Common myeloid progenitor, CD34-positive (primary cell): ENCODE measurements at regions not wholly inside any gene's neighbourhood (a gene's known extent, or its start where the extent isn't known, plus 50 kb on each side); places are given as distances from the start of the nearest gene placed in this dataset.

Experiments used
- CTCF ChIA-PET: fragments of 350-600 bp; sonication (Branson Sonifier 250); formaldehyde crosslinking; loops from one replicate; lab custom pipeline; 2021; ENCODE audit warnings: antibody characterized with exemption; lab: Charles Lee
- POLR2A ChIA-PET: fragments of 350-600 bp; sonication (Branson Sonifier 250); formaldehyde crosslinking; loops from one replicate; lab custom pipeline; 2021; ENCODE audit warnings: antibody characterized with exemption; lab: Charles Lee
- DNase-seq, 3 donors: peaks; one replicate each; pipeline versions ENCODE4 v3.0.0 to v3.0.0-alpha.2; 2013
- H3K27ac ChIP-seq, 2 experiments: 1 replicate in 1 of 2; 2 replicates in 1 of 2; pipeline ENCODE4 v1.7.0; 2013; ENCODE audit warnings: inconsistent platforms in 2 of 2, low read length in 2 of 2, mild to moderate bottlenecking in 2 of 2, low read depth in 1 of 2, moderate library complexity in 1 of 2; ENCODE audit not compliant: severe bottlenecking in 2 of 2, insufficient read depth in 1 of 2, poor library complexity in 1 of 2
- H3K27me3 ChIP-seq, 5 experiments: replicated peaks in 2 of 5; 1 replicate in 3 of 5; 2 replicates in 2 of 5; pipeline versions ENCODE4 v1.6.1 to v1.7.0; 2013; ENCODE audit warnings: low read length in 4 of 5, mild to moderate bottlenecking in 2 of 5, moderate library complexity in 2 of 5, inconsistent platforms in 1 of 5; ENCODE audit not compliant: insufficient read depth in 5 of 5, control insufficient read depth in 4 of 5
- H3K36me3 ChIP-seq, 4 experiments: 1 replicate in 2 of 4; 2 replicates in 2 of 4; pipeline versions ENCODE4 v1.6.1 to v1.7.0; 2013; ENCODE audit warnings: low read length in 3 of 4, control low read depth in 1 of 4, mild to moderate bottlenecking in 1 of 4; ENCODE audit not compliant: control insufficient read depth in 4 of 4, insufficient read depth in 4 of 4
- H3K4me1 ChIP-seq, 4 experiments: 1 replicate in 3 of 4; 2 replicates in 1 of 4; pipeline versions ENCODE4 v1.6.1 to v1.7.1; 2013; ENCODE audit warnings: low read length in 3 of 4, mild to moderate bottlenecking in 3 of 4, control low read depth in 1 of 4, inconsistent platforms in 1 of 4, moderate library complexity in 1 of 4; ENCODE audit not compliant: control insufficient read depth in 4 of 4, insufficient read depth in 4 of 4; ENCODE audit errors: control extremely low read depth in 1 of 4
- H3K4me3 ChIP-seq, 7 experiments: 1 replicate in 4 of 7; 2 replicates in 3 of 7; pipeline versions ENCODE4 v1.5.1 to v1.7.0; 2013; ENCODE audit warnings: mild to moderate bottlenecking in 7 of 7, low read length in 6 of 7, moderate library complexity in 6 of 7, inconsistent platforms in 2 of 7, low read depth in 2 of 7, control low read depth in 1 of 7; ENCODE audit not compliant: insufficient read depth in 4 of 7, control insufficient read depth in 1 of 7; ENCODE audit errors: extremely low read depth in 1 of 7
- H3K9me3 ChIP-seq, 5 experiments: 1 replicate in 4 of 5; 2 replicates in 1 of 5; pipeline versions ENCODE4 v1.6.1 to v1.7.1; 2013; ENCODE audit warnings: low read length in 4 of 5, mild to moderate bottlenecking in 2 of 5, inconsistent platforms in 1 of 5, low read depth in 1 of 5, moderate library complexity in 1 of 5; ENCODE audit not compliant: control insufficient read depth in 4 of 5, insufficient read depth in 2 of 5; ENCODE audit errors: control extremely low read depth in 1 of 5
- WGBS: methylation state at CpG from one replicate; pipeline ENCODE4 v1.1.5; 2013; ENCODE audit not compliant: insufficient coverage; 5-methylcytosine and 5-hydroxymethylcytosine counted together

GRCh38 chr2:172294983-172295382 lies 132.4 kb upstream of the ITGA6 start:
- Histone ChIP-seq H3K36me3 (no peaks in the 10 kb centered on the region), H3K4me1 (peaks cover 0 to 31% (median 15%) of the 10 kb centered on the region in 4 experiments), H3K27ac (no peak overlapping the region), H3K9me3 (no peaks in the 10 kb centered on the region), H3K27me3 (no peaks in the 10 kb centered on the region), H3K4me3 (no peak overlapping the region)
- ChIA-PET CTCF (interaction anchor here (0.7 to 1.3 kb wide), 4 partner anchors 11 to 167 kb away, joined by 3 to 4 read pairs (median 3); no protein-coding TSS in a partner anchor), POLR2A (interaction anchor here (0.6 kb wide), 1 partner anchor 61 kb away, joined by 4 read pairs; no protein-coding TSS in a partner anchor)
- 100% methylated on average over 1 of the region's 1 CpG for WGBS
- no peak for DNase-seq

GRCh38 chr2:172295677-172296076 lies 131.7 kb upstream of the ITGA6 start:
- POLR2A ChIA-PET, result interaction anchor here (0.6 kb wide), 1 partner anchor 61 kb away, joined by 4 read pairs; no protein-coding TSS in a partner anchor
- CTCF ChIA-PET, result interaction anchor here (0.6 to 1.8 kb wide), 4 partner anchors 12 to 166 kb away, joined by 3 to 4 read pairs (median 4); partner anchors contain the start of gene ITGA6
- Histone ChIP-seq H3K4me1 (peaks cover 0 to 31% (median 15%) of the 10 kb centered on the region in 4 experiments), H3K4me3 (no peak overlapping the region), H3K36me3 (no peaks in the 10 kb centered on the region), H3K9me3 (peaks cover 0 to under 1% (median 0%) of the 10 kb centered on the region in 5 experiments), H3K27me3 (no peaks in the 10 kb centered on the region), H3K27ac (no peak overlapping the region)
- DNase-seq, result no peak
- WGBS, result 96% methylated on average over 4 of the region's 4 CpGs

- Histone ChIP-seq H3K9me3 (peaks cover 0 to 2% (median 0%) of the 10 kb centered on the region in 5 experiments), H3K27ac (no peak overlapping the region), H3K4me3 (no peak overlapping the region), H3K36me3 (no peaks in the 10 kb centered on the region), H3K27me3 (no peaks in the 10 kb centered on the region), H3K4me1 (peaks cover 0 to 31% (median 15%) of the 10 kb centered on the region in 4 experiments)
- ChIA-PET CTCF (interaction anchor here (1.3 to 1.8 kb wide), 2 partner anchors 12 to 131 kb away, joined by 3 to 4 read pairs; partner anchors contain the start of gene ITGA6), POLR2A (interaction anchor here (0.6 kb wide), 1 partner anchor 20 kb away, joined by 5 read pairs; no protein-coding TSS in a partner anchor)
- WGBS, result 49% methylated on average over 3 of the region's 6 CpGs
- no peak for DNase-seq
Measured at GRCh38 chr2:172296267-172297046, 130.9 kb upstream of the ITGA6 start.

GRCh38 chr2:172297531-172297930 lies 129.9 kb upstream of the ITGA6 start:
- no peak for DNase-seq
- H3K27me3 ChIP-seq, result no peaks in the 10 kb centered on the region
- no peak overlapping the region for H3K4me3 ChIP-seq
- no peaks in the 10 kb centered on the region for H3K36me3 ChIP-seq
- H3K27ac ChIP-seq, result no peak overlapping the region
- peaks cover 0 to 31% (median 15%) of the 10 kb centered on the region in 4 experiments for H3K4me1 ChIP-seq
- ChIA-PET CTCF (interaction anchor here (1.3 kb wide), 1 partner anchor 164 kb away, joined by 4 read pairs; no protein-coding TSS in a partner anchor), POLR2A (no interaction called here)
- 50% methylated on average over 2 of the region's 3 CpGs for WGBS
- peaks cover 0 to 2% (median 0%) of the 10 kb centered on the region in 5 experiments for H3K9me3 ChIP-seq

- H3K36me3 ChIP-seq, result no peaks in the 10 kb centered on the region
- ChIA-PET POLR2A (no interaction called here), CTCF (interaction anchor here (1.2 to 2.2 kb wide), 4 partner anchors 15 to 164 kb away, joined by 3 to 7 read pairs (median 4); no protein-coding TSS in a partner anchor)
- peaks cover 0 to 2% (median 0%) of the 10 kb centered on the region in 5 experiments for H3K9me3 ChIP-seq
- DNase-seq, result no peak
- 58% methylated on average over 3 of the region's 4 CpGs for WGBS
- no peak overlapping the region for H3K27ac ChIP-seq
- H3K27me3 ChIP-seq, result no peaks in the 10 kb centered on the region
- H3K4me3 ChIP-seq, result no peak overlapping the region
- H3K4me1 ChIP-seq, result peaks cover 0 to 31% (median 15%) of the 10 kb centered on the region in 4 experiments
Measured at GRCh38 chr2:172297950-172298349, 129.4 kb upstream of the ITGA6 start.

GRCh38 chr2:172299741-172300140 lies 127.6 kb upstream of the ITGA6 start:
- WGBS, result 17% methylated on average over 1 of the region's 5 CpGs
- ChIA-PET POLR2A (no interaction called here), CTCF (interaction anchor here (2.2 kb wide), 1 partner anchor 68 kb away, joined by 7 read pairs; no protein-coding TSS in a partner anchor)
- H3K4me3 ChIP-seq, result no peak overlapping the region
- DNase-seq, result no peak
- H3K36me3 ChIP-seq, result no peaks in the 10 kb centered on the region
- no peak overlapping the region for H3K27ac ChIP-seq
- H3K27me3 ChIP-seq, result no peaks in the 10 kb centered on the region
- H3K9me3 ChIP-seq, result peaks cover 0 to 2% (median 0%) of the 10 kb centered on the region in 5 experiments
- peaks cover 0 to 24% (median 7%) of the 10 kb centered on the region in 4 experiments for H3K4me1 ChIP-seq
